Vagina (tissue), 2 donors: ENCODE measurements at regions not wholly inside any gene's neighbourhood (a gene's known extent, or its start where the extent isn't known, plus 50 kb on each side); places are given as distances from the start of the nearest gene placed in this dataset.

ENCODE experiments used
- DNase-seq, 2 donors: peaks; one replicate each; pipeline ENCODE4 v3.0.0-alpha.2; 2017; ENCODE audit errors: extremely low spot score in 2 of 2
- H3K27ac ChIP-seq: fragments of 200-600 bp; sonication (generic); one replicate; pipeline ENCODE4 v1.5.1; 2019
- H3K27me3 ChIP-seq: fragments of 200-600 bp; sonication (generic); one replicate; pipeline ENCODE4 v1.5.1; 2019
- H3K36me3 ChIP-seq, 2 donors: fragments of 200-600 bp; sonication (generic); one replicate each; pipeline ENCODE4 v1.5.1; 2017 to 2019
- H3K4me1 ChIP-seq: fragments of 200-600 bp; sonication (generic); one replicate; pipeline ENCODE4 v1.5.1; 2019
- H3K4me3 ChIP-seq, 2 donors: fragments of 200-600 bp; sonication (generic); 1 replicate in 1 of 2; 2 replicates in 1 of 2; pipeline ENCODE4 v1.5.1; 2016 to 2019
- H3K9me3 ChIP-seq: fragments of 200-600 bp; sonication (generic); one replicate; pipeline ENCODE4 v1.5.1; 2019
- POLR2A ChIP-seq, 2 donors: fragments of 450-650 bp; IDR thresholded peaks; one replicate each; pipeline ENCODE4 v1.6.1; 2017; ENCODE audit warnings: antibody characterized with exemption in 2 of 2, mild to moderate bottlenecking in 2 of 2, moderate library complexity in 2 of 2
- POLR2AphosphoS5 ChIP-seq, 2 donors: sonication (generic); formaldehyde crosslinking; IDR thresholded peaks; one replicate each; pipeline ENCODE4 v1.9.0; 2017; ENCODE audit warnings: antibody characterized with exemption in 2 of 2, mild to moderate bottlenecking in 2 of 2, low read depth in 1 of 2; ENCODE audit not compliant: insufficient read depth in 1 of 2
- intact Hi-C: fragments of 100-400 bp; cut with DNase I; formaldehyde crosslinking; loops from one replicate; pipeline ENCODE4 v1.15.1; 2023
- TF ChIP-seq, protein P1 (sequence below), 3 experiments: fragments of 450-650 bp in 2 of 3; fragments of 200-600 bp in 1 of 3; sonication (generic) in 1 of 3; IDR thresholded peaks; one replicate each; pipeline ENCODE4 v1.5.1; 2017 to 2019; ENCODE audit warnings: antibody characterized with exemption in 3 of 3, mild to moderate bottlenecking in 2 of 3, moderate library complexity in 2 of 3

DNA sequence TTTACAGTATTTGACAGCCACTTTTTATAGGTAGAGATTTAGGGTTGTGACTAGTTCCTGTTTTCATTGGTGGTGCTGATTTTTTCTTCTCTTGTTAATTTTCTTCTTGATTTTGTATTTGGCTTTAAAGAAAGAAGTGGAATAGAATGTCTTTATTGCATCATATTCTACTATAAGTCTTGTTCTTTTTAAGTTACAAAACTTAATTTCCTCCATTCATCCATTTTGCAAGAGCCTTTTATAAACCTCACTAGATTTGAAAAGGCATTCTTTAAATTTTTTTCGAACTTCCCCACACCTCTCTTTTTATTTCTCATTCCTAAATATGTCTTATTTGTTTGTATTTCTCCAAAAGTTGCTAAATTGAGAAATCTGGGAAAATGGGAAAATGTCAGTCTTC lies 1368.6 kb upstream of the ADGRL4 start:
- Histone ChIP-seq H3K36me3 (no peaks in the 10 kb centered on the region), H3K9me3 (no peaks in the 10 kb centered on the region), H3K27ac (no peak overlapping the region), H3K27me3 (no peaks in the 10 kb centered on the region), H3K4me3 (no peak overlapping the region), H3K4me1 (no peaks in the 10 kb centered on the region)
- no peak for TF ChIP-seq POLR2AphosphoS5 (IDR thresholded peaks at IDR 0.05; ENCODE audit: insufficient read depth in 1 of 2, low read depth in 1 of 2)
- intact Hi-C loops = no loop called here
- DNase-seq = no peak

DNA sequence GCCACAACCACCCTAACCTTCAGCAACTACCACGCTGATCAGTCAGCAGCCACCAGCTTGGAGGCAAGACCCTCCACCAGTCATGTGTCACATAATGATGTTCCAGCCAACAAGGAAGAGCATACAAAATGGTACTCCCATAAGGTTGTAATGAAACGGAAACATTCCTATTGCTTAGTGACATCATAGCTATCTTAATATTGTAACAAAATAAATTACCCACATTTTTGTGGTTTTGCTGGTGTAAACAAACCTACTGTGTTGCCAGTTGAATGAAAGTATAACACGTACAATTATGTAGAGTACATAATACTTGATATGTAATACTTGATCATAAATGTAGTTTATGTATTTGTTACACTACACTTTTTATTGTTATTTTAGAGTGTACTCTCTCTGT lies 1363.2 kb upstream of the ADGRL4 start:
- H3K4me3 ChIP-seq = no peak overlapping the region
- intact Hi-C loops = no loop called here
- H3K36me3 ChIP-seq = no peaks in the 10 kb centered on the region

DNA sequence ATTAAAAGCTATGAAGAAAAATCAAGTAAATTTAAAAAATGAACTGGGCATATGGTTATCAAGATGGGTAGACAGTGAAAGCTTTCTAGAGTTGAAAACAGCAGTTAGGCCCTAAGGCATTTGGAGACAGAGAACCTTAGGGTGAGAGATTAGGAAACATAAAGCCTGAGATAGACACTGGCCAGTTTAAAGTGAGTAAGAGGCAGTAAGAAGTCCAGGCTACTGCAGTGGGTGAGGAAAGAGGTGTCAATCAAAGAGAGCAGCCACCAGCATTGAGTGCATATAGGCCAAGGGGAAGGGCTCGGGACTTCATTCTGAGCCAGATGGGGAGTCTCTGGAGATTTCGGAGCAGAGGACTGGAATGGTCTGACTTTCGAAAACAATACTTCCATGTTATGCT lies 1360.5 kb upstream of the ADGRL4 start:
- H3K27ac ChIP-seq = no peak overlapping the region
- no peaks in the 10 kb centered on the region for H3K36me3 ChIP-seq
- intact Hi-C loops = no loop called here
- H3K4me1 ChIP-seq = no peaks in the 10 kb centered on the region
- H3K27me3 ChIP-seq = no peaks in the 10 kb centered on the region
- TF ChIP-seq, protein P1, sequence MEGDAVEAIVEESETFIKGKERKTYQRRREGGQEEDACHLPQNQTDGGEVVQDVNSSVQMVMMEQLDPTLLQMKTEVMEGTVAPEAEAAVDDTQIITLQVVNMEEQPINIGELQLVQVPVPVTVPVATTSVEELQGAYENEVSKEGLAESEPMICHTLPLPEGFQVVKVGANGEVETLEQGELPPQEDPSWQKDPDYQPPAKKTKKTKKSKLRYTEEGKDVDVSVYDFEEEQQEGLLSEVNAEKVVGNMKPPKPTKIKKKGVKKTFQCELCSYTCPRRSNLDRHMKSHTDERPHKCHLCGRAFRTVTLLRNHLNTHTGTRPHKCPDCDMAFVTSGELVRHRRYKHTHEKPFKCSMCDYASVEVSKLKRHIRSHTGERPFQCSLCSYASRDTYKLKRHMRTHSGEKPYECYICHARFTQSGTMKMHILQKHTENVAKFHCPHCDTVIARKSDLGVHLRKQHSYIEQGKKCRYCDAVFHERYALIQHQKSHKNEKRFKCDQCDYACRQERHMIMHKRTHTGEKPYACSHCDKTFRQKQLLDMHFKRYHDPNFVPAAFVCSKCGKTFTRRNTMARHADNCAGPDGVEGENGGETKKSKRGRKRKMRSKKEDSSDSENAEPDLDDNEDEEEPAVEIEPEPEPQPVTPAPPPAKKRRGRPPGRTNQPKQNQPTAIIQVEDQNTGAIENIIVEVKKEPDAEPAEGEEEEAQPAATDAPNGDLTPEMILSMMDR (IDR thresholded peaks at IDR 0.05) = no peak
- TF ChIP-seq POLR2AphosphoS5 (IDR thresholded peaks at IDR 0.05; ENCODE audit: insufficient read depth in 1 of 2, low read depth in 1 of 2) (no peak), POLR2A (IDR thresholded peaks at IDR 0.05) (no peak)
- DNase-seq = no peak
- no peaks in the 10 kb centered on the region for H3K9me3 ChIP-seq
- H3K4me3 ChIP-seq = no peak overlapping the region

More for the DNA sequence above, 1363.2 kb upstream of the ADGRL4 start:
- Histone ChIP-seq H3K4me1 (no peaks in the 10 kb centered on the region), H3K27me3 (no peaks in the 10 kb centered on the region), H3K27ac (no peak overlapping the region), H3K9me3 (no peaks in the 10 kb centered on the region)
- TF ChIP-seq, protein P1 (IDR thresholded peaks at IDR 0.05) = no peak
- TF ChIP-seq POLR2AphosphoS5 (IDR thresholded peaks at IDR 0.05; ENCODE audit: insufficient read depth in 1 of 2, low read depth in 1 of 2) (no peak), POLR2A (IDR thresholded peaks at IDR 0.05) (no peak)
- DNase-seq = no peak

DNA sequence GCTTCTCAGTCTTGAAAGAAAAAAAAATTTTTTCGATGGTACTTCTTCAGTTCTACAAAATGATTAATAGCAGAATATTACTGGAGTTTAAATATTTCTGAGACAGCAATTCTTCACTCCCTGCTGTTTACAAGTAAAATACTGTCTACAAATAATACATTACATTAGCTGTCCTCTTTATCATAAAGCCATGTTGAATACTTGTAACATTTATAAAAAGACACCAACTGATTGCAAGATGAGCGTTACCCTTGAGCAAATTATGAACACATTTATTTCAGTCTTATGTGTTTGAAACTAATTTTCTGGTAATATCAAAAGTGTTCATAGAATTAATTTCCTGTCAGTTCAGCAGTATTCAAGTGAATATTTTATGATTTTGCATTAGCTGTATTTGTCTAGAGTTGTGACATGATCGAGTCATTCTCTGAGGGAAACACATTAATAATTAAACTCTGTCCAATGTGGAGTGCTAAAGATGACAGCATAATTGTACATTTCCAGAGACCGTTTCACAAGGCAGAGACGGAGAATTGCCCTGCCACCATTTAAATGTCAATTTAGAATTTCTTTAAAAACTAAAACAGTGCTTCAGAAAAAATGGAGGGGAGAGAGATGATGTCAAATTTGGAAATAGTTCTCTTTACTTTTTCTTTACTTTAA lies 1359.0 kb upstream of the ADGRL4 start:
- H3K9me3 ChIP-seq = no peaks in the 10 kb centered on the region
- no peak overlapping the region for H3K27ac ChIP-seq
- H3K27me3 ChIP-seq = no peaks in the 10 kb centered on the region
- TF ChIP-seq POLR2A (IDR thresholded peaks at IDR 0.05) (no peak), POLR2AphosphoS5 (IDR thresholded peaks at IDR 0.05; ENCODE audit: insufficient read depth in 1 of 2, low read depth in 1 of 2) (no peak)
- TF ChIP-seq, protein P1 (IDR thresholded peaks at IDR 0.05) = no peak
- intact Hi-C loops = no loop called here
- H3K4me3 ChIP-seq = no peak overlapping the region
- H3K4me1 ChIP-seq = no peaks in the 10 kb centered on the region
- no peak for DNase-seq
- no peaks in the 10 kb centered on the region for H3K36me3 ChIP-seq

DNA sequence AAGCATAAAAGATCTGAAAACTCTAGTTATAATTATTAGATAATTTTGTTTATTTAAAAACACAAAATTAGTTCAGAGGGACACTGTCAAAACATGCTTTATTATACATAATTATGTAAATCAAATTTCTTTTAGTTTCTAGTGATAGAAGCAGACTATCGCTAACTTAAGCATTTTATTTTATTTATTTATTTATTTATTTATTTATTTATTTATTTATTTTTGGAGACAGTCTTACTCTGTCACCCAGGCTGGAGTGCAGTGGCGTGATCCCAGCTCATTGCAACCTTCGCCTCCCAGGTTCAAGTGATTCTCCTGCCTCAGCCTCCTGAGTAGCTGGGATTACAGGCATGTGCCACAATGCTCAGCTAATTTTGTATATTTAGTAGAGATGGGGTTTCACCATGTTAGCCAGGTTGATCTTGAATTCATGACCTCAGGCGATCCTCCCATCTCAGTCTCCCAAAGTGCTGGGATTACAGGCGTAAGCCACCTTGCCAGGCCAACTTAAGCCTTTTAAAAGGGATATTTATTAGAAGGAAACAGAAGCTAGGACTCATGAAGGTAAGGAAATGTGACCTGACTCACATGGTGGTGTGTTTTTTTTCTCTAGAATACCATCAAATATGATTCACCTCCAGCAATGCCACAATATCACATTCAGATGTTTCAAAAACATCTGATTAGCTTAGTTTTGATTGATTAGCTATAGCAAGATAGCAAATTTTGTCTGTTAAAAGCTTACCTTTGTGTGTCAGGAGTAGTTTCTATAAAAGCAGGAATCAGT lies 1357.4 kb upstream of the ADGRL4 start:
- Histone ChIP-seq H3K27me3 (no peaks in the 10 kb centered on the region), H3K9me3 (no peaks in the 10 kb centered on the region), H3K36me3 (no peaks in the 10 kb centered on the region), H3K4me1 (no peaks in the 10 kb centered on the region), H3K27ac (no peak overlapping the region), H3K4me3 (no peak overlapping the region)
- TF ChIP-seq, protein P1 (IDR thresholded peaks at IDR 0.05) = no peak
- TF ChIP-seq POLR2AphosphoS5 (IDR thresholded peaks at IDR 0.05; ENCODE audit: insufficient read depth in 1 of 2, low read depth in 1 of 2) (no peak), POLR2A (IDR thresholded peaks at IDR 0.05) (no peak)
- intact Hi-C loops = no loop called here
- DNase-seq = no peak
